ENCODE measurements at regions not wholly inside any gene's neighbourhood (a gene's known extent, or its start where the extent isn't known, plus 50 kb on each side); places are given as distances from the start of the nearest gene placed in this dataset.

- TF ChIP-seq SRF (IDR thresholded peaks at IDR 0.05; ENCODE audit: low read depth) (no peak), ZNF274 (IDR thresholded peaks at IDR 0.05; ENCODE audit: low read depth, low read length) (no peak), CTCF (IDR thresholded peaks at IDR 0.05 in 2 of 3, conservative IDR thresholded peaks at IDR 0.05 in 1 of 3; ENCODE audit: borderline replicate concordance in 1 of 3, insufficient read depth in 1 of 3, low read depth in 2 of 3, low read length in 2 of 3) (no peak), POLR2AphosphoS5 (IDR thresholded peaks at IDR 0.05; ENCODE audit: low read depth, low read length) (no peak), EZH2 (IDR thresholded peaks at IDR 0.05) (no peak), SP1 (IDR thresholded peaks at IDR 0.05; ENCODE audit: low read depth) (no peak), POLR2A (IDR thresholded peaks at IDR 0.05; ENCODE audit: borderline replicate concordance, extremely low read depth, insufficient read depth, insufficient read length) (no peak), MAX (IDR thresholded peaks at IDR 0.05) (no peak), EZH2phosphoT487 (IDR thresholded peaks at IDR 0.05; ENCODE audit: borderline replicate concordance) (no peak), ZFX (IDR thresholded peaks at IDR 0.05) (no peak), FOSL1 (IDR thresholded peaks at IDR 0.05; ENCODE audit: low read depth) (no peak), CEBPB (IDR thresholded peaks at IDR 0.05; ENCODE audit: low read depth) (no peak), YY1 (IDR thresholded peaks at IDR 0.05; ENCODE audit: extremely low read depth, insufficient replicate concordance, low read depth, low read length) (no peak), REST (IDR thresholded peaks at IDR 0.05; ENCODE audit: low read depth) (no peak)
These were observed 132.1 kb upstream of the SETBP1 start for GRCh38 chr18:44548291-44549221.

All from HCT116 (cell line).